ENCODE measurements at regions not wholly inside any gene's neighbourhood (a gene's known extent, or its start where the extent isn't known, plus 50 kb on each side); places are given as distances from the start of the nearest gene placed in this dataset.

DNA sequence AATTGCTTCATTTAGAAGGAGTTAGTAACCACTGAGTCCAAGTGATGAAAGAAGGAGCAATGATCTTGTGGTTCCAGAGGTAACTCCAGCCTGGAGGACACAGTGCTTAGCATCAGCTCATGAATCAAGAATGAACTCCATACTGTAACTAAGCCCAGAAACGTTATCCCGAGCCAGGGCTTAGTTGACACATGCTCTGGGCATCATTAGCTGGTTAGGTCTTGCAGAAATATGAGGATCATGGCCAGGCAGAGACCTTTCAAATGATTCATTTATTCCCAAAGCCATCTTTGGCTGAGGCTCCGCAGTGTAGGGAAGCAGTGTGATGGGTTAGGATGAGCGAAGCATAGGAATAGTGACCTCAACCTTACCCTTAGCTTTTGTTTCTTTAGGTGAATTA, 277.4 kb downstream of the FAM76B start:
- no peaks in the 10 kb centered on the region for H3K36me3 ChIP-seq (ENCODE audit: insufficient read depth in 1 of 2, low read depth in 1 of 2)
- H3K27ac ChIP-seq, result no peak overlapping the region
- TF ChIP-seq, protein P1, sequence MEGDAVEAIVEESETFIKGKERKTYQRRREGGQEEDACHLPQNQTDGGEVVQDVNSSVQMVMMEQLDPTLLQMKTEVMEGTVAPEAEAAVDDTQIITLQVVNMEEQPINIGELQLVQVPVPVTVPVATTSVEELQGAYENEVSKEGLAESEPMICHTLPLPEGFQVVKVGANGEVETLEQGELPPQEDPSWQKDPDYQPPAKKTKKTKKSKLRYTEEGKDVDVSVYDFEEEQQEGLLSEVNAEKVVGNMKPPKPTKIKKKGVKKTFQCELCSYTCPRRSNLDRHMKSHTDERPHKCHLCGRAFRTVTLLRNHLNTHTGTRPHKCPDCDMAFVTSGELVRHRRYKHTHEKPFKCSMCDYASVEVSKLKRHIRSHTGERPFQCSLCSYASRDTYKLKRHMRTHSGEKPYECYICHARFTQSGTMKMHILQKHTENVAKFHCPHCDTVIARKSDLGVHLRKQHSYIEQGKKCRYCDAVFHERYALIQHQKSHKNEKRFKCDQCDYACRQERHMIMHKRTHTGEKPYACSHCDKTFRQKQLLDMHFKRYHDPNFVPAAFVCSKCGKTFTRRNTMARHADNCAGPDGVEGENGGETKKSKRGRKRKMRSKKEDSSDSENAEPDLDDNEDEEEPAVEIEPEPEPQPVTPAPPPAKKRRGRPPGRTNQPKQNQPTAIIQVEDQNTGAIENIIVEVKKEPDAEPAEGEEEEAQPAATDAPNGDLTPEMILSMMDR (IDR thresholded peaks at IDR 0.05), result no peak
- 35 to 39% (median 35%) methylated on average over 4 of the region's 4 CpGs for WGBS, 3 donors
- DNase-seq, result peak in 1 of 2 donors; percentile 27
- peaks cover 0 to 2% (median 0%) of the 10 kb centered on the region in 3 donors for H3K27me3 ChIP-seq (ENCODE audit: insufficient read depth in 3 of 3, low read length in 2 of 3)
- intact Hi-C loops (cut with DNase I), result no loop called here
- no peaks in the 10 kb centered on the region for H3K4me1 ChIP-seq
- no peaks in the 10 kb centered on the region for H3K9me3 ChIP-seq
- ATAC-seq, result peak; percentile 30 to 88 (median 66)
- H3K4me3 ChIP-seq, result no peak overlapping the region

DNA sequence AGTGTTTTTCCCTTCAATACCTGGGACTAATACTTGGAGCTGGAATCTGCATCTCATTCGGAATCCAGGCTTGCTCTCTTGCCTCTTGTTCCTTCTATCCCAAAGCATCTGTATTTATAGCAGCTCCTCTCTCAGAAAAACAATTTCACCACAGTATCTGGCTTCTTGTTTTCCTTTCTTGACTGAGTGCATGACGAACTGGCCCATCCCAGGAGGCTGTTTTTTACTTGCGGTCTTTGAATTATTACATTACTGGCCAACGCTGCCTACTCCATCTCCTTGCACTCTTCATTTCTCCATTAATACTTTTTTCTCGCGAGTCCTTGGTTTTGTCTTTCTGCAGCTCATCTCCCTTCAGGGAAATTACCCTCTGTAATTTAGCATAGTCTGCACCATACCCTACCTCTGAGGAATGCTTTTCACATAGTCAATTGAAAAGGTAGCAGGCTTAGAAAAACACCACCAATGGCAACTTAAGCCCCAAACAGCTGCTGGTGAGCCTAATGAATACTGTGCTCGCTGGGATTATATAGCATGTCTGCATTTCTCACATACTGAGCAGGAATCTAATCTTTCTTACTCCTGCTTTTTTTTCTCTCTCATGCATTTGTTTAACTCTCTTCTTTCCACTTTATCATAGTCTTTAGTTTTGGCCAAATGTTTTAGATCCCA, 277.4 kb upstream of the SESN3 start:
- Histone ChIP-seq H3K27me3 (ENCODE audit: insufficient read depth in 3 of 3, low read length in 2 of 3) (peaks cover 0 to 2% (median 0%) of the 10 kb centered on the region in 3 donors), H3K36me3 (ENCODE audit: insufficient read depth in 1 of 2, low read depth in 1 of 2) (no peaks in the 10 kb centered on the region), H3K27ac (no peak overlapping the region), H3K9me3 (no peaks in the 10 kb centered on the region), H3K4me1 (no peaks in the 10 kb centered on the region), H3K4me3 (no peak overlapping the region)
- no peak for DNase-seq
- TF ChIP-seq, protein P1 (IDR thresholded peaks at IDR 0.05), result no peak
- no peak for ATAC-seq
- 47 to 51% (median 50%) methylated on average over 7 of the region's 7 CpGs for WGBS, 3 donors
- intact Hi-C loops (cut with DNase I), result no loop called here

DNA sequence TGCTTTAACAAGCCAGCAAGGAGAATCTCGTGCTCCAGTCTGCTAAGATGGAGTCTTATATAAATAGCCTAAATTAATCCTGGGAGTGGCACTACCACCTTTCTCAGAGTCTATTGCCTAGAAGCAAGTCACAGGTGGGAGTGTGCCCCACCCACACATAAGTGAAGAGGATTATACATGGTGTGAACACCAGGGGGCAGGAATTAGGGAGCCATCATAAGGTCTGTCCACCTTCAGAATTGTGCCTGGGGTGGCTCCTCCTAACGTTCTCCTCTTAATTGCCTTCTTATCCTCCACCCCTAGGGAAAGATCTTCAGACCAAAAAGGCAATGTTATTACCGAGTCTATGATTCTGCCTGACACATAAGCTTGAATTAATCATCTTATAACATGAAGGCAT, 276.8 kb upstream of the SESN3 start:
- ATAC-seq, result no peak
- Histone ChIP-seq H3K27ac (no peak overlapping the region), H3K4me3 (no peak overlapping the region), H3K27me3 (ENCODE audit: insufficient read depth in 3 of 3, low read length in 2 of 3) (peaks cover 0 to 2% (median 0%) of the 10 kb centered on the region in 3 donors), H3K9me3 (no peaks in the 10 kb centered on the region), H3K36me3 (ENCODE audit: insufficient read depth in 1 of 2, low read depth in 1 of 2) (no peaks in the 10 kb centered on the region), H3K4me1 (no peaks in the 10 kb centered on the region)
- no peak for DNase-seq
- WGBS, 3 donors, result 66 to 69% (median 69%) methylated on average over 3 of the region's 3 CpGs
- intact Hi-C loops (cut with DNase I), result no loop called here
- TF ChIP-seq, protein P1 (IDR thresholded peaks at IDR 0.05), result no peak

DNA sequence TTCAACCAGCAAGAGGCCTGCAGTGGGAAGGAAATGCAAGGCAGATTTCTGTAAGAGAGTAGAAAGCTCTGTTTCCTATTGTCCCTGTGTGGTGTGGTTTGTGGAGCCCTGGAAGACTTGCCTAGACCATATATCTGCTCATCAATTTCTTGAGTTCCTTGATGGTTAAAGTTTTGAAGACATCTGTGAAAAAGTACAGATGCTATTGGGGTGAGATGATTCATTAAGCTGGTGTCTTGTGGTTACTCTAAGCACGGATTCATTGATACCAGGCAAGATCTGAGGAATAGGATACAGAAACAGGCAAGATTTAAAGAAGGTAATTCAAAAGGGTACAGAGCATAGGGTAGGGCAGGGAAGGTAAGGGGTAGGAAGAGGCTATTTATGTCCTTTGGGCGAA, 275.8 kb upstream of the SESN3 start:
- intact Hi-C loops (cut with DNase I), result no loop called here
- Histone ChIP-seq H3K27ac (no peak overlapping the region), H3K4me1 (no peaks in the 10 kb centered on the region), H3K27me3 (ENCODE audit: insufficient read depth in 3 of 3, low read length in 2 of 3) (peaks cover 0 to 2% (median 0%) of the 10 kb centered on the region in 3 donors), H3K9me3 (no peaks in the 10 kb centered on the region), H3K4me3 (no peak overlapping the region), H3K36me3 (ENCODE audit: insufficient read depth in 1 of 2, low read depth in 1 of 2) (no peaks in the 10 kb centered on the region)
- no peak for DNase-seq
- WGBS, 3 donors, result 93 to 98% (median 97%) methylated on average over 2 of the region's 2 CpGs
- TF ChIP-seq, protein P1 (IDR thresholded peaks at IDR 0.05), result no peak
- ATAC-seq, result no peak

DNA sequence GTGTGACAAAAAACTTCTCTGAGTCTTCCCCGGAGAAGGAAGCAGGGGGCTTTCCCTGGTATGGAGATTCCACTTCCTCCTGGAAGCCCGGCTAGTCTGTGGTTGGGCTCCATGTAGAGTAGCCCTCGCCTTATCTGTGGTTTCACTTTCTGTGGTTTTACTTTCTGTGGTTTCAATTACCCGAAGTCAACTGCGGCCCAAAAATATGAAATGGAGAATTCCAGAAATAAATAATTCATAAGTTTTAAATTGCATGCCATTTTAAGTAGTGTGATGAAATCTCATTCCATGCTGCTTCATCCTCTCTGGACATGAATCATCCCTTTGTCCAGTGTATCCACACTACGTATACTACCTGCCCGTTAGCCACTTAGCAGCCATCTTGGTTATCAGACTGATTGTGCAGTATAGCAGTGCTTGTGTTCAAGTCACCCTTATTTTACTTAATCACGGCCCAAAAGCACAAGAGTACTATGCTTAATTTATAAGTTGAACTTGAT, 275.0 kb upstream of the SESN3 start:
- H3K27ac ChIP-seq, result no peak overlapping the region
- no peaks in the 10 kb centered on the region for H3K36me3 ChIP-seq (ENCODE audit: insufficient read depth in 1 of 2, low read depth in 1 of 2)
- 84 to 88% (median 88%) methylated on average over 8 of the region's 8 CpGs for WGBS, 3 donors
- H3K4me1 ChIP-seq, result no peaks in the 10 kb centered on the region
- TF ChIP-seq, protein P1 (IDR thresholded peaks at IDR 0.05), result no peak
- DNase-seq (no peak), ATAC-seq (no peak)
- no peaks in the 10 kb centered on the region for H3K27me3 ChIP-seq (ENCODE audit: insufficient read depth in 3 of 3, low read length in 2 of 3)
- no peak overlapping the region for H3K4me3 ChIP-seq
- no peaks in the 10 kb centered on the region for H3K9me3 ChIP-seq
- intact Hi-C loops (cut with DNase I), result no loop called here
